T1000 (cell line): ENCODE measurements at regions not wholly inside any gene's neighbourhood (a gene's known extent, or its start where the extent isn't known, plus 50 kb on each side); places are given as distances from the start of the nearest gene placed in this dataset.
"Not testable (repeated sequence)": the region's sequence is repeated elsewhere in the genome, so short reads cannot be mapped to it uniquely, and the experiment has no call there.

Experiments
- DNase-seq: peaks from one replicate; lab custom pipeline; 2025; ENCODE audit warnings: mixed read lengths; lab: John Stamatoyannopoulos, UW

DNA sequence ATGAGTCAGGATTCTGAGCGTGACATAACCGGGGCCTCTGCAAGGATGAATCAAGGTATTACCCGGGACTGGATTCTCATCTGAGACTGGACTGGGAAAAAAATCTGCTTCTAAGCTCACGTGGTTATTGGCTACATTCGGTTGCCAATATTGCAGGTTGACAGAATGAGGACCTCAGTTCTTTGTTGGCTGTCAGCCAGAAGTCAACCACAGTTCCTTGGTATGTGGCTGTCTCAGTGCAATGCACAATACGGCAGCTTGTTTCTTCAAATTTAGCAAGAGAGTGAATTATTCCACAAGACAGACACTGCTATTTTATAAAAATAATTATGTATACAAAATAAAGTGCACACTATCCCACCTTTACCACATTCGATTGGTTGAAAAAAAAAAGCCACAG is 424.2 kb downstream of the KLHL4 start:
- DNase-seq = no peak

- DNase-seq = no peak
Measured at GRCh38 chrX:87961471-87961870, 443.9 kb downstream of the KLHL4 start.

GRCh38 chrX:87968118-87968517 is 450.5 kb downstream of the KLHL4 start:
- no peak for DNase-seq

DNA sequence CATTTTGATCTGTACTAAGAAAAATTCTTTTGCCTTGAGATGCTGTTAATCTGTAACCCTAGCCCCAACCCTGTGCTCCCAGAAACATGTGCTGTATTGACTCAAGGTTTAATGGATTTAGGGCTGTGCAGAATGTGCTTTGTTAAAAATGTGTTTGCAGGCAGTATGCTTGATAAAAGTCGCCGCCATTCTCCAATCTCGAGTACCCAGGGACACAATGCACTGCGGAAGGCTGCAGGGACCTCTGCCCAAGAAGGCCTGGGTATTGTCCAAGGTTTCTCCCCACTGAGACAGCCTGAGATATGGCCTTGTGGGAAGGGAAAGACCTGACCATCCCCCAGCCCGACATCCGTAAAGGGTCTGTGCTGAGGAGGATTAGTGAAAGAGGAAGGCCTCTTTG is 454.5 kb downstream of the KLHL4 start:
- DNase-seq = not testable (repeated sequence)

DNA sequence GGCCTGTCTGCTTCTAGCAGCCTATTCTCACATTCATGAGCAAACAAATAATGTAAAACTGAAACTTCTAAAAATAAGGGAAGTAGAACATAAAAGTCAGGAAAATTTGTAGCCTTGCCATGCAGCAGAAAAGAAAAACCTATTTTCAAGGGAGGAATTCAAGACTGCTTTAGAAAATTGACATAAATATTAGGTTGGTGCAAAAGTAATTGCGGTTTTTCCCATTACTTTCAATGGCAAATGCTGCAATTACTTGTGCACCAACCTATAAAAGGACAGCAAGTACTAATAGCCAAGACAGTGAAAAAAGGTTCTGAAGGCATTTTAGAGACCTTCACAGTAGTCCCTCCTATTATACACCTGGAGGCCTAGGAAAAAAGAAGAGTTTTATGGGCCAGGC is 457.8 kb downstream of the KLHL4 start:
- no peak for DNase-seq

DNA sequence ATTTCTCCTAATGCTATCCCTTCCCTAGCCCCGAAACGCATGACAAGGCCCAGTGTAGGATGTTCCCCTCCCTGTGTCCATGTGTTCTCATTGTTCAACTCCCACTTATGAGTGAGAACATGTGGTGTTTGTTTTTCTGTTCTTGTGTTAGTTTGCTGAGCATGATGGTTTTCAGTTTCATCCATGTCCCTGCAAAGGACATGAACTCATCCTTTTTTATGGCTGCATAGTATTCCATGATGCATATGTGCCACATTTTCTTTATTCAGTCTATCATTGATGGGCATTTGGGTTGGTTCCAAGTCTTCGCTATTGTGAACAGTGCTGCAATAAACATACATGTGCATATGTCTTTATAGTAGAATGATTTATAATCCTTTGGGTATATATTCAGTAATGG is 490.3 kb downstream of the KLHL4 start:
- not testable (repeated sequence) for DNase-seq

DNA sequence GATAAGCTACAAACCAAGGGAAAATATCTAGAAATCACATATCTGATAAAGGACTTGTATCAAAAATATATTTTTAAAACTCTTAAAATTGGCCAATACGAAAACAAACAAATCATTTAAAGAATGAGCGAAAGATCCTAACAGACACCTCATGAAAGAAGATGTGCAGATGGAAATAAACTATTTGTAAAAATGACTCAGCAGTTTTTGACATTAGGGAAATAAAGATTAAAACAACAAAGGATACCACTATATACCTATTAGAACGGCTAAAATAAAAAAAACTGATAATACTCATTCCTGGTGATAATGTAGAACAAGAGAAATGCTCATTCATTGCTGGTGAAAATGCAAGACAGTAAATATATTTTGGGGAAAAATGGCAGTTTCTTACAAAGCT is 506.4 kb downstream of the KLHL4 start:
- no peak for DNase-seq

DNA sequence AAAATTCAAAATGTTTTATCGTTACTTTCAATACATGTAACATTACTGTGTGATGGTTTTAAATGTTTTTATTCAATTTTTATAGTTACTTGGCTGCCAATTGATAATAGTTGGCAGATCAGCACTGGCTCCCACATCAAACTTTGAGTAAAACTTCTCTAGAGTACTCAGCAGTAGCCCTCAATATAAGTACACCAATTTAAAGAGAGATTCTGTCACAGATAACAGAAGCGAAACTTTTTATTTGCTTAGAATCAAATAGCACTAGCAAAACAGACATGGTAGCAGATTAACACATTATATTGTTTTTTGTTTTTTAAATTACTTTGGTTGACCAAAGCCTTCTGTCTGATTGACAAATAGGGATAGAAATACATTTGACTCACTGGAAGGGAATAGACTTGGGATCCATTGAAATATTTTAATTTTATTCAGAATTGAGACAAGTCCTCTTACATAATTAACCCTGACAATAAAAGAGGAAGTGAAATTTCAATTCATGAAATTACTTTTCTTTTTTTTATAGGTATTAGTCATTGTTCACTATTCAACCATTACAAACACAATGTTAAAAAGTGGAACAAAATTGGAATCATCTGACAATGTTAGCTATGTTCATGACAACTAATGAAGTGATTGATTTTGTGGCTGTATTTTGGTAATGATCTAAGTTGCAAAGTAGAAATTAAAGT is 554.9 kb downstream of the KLHL4 start:
- no peak for DNase-seq

DNA sequence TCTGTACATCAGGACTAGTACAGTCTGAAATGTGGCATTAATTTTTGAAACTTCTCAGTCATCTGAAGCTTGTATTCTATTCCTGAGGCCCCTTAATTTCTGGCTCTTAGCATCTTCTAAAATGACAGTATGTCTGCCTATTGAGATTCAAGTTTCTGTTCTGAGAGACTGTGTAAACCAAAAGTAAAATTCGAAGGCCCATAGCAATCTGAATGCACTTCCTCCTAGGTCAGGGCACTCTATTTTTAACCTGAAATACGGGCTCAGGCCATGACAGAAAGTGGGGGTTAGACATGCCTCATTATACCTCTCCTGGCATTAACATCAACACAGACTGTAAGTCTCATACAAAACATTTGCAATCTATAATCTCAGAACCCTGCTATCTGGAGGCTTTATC is 584.4 kb downstream of the KLHL4 start:
- no peak for DNase-seq

DNA sequence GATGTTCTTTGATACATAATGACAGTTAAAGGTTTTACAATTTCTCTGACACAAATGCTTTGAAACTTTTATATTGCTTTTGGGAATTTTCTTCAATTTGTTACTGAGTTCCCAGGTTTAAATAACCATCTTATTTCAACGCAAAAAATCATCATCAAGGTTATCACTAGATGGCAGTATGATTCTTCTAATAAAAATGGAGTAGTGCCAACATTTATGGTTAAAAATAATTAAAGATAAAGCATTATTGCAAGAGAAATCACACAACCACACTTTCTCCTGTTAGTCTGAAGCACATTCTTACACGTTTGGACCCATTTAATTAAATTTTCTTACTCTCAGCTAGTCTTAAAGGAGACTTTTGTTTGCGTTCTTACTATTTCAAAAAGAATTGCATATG is 611.3 kb upstream of the CPXCR1 start:
- DNase-seq = no peak

- no peak for DNase-seq
Measured at GRCh38 chrX:88136328-88136727, 610.7 kb upstream of the CPXCR1 start.

DNA sequence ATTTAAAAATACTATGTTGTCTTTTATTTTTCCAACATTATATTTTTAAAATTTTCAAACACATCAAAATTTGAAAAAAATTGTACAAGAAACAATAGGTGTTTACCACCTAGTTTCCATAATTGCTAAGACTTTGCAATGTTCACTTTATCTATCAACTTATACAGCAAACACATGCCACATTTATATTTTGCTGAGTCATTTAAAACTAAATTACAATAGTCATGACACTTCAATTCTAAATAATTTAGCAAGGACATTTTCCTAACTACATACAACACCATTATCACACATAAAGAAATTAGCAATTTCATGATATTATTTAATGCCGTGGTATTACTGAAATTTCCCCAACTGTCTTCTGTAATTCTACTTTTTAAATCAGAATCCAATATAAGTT is 600.4 kb upstream of the CPXCR1 start:
- no peak for DNase-seq

DNA sequence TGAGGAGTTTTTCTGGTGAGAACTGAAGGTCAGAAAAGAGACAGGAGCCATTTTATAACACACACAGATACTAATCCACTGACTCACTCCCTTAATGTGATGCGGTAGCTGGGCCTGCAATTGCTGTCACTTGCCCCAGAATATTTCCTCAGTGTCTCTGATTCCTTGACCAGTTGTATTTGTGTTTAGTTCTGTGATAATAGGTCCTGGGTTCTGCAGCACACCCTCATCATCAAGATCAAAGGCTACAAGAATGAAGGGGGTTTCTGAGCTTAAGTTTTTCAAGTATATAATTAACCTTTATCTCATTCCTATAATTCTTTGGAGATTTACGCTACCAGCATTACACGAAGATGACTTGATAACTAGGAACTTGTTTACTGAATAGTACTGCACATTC is 576.5 kb upstream of the CPXCR1 start:
- no peak for DNase-seq

- not testable (repeated sequence) for DNase-seq
Measured at GRCh38 chrX:88173932-88174440, 573.0 kb upstream of the CPXCR1 start.

DNA sequence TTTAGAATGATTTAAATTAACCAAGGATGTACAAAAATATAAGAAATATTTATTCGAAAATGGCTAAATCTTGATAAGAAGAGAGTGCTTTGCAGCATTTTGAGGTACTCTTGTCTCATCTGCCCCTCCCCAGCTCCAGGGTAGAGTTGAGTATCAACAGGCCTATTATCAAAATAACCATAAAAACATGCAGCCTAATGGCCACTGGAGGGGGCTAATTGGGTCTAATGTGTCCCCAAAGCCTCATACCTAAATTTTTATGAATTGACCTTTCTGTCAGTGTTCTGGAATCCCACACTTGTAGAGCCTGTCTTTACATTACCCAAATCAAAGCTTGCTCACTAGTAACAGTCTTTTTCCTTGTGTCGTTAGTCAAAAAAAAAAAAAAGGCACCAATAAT is 544.9 kb upstream of the CPXCR1 start:
- no peak for DNase-seq

DNA sequence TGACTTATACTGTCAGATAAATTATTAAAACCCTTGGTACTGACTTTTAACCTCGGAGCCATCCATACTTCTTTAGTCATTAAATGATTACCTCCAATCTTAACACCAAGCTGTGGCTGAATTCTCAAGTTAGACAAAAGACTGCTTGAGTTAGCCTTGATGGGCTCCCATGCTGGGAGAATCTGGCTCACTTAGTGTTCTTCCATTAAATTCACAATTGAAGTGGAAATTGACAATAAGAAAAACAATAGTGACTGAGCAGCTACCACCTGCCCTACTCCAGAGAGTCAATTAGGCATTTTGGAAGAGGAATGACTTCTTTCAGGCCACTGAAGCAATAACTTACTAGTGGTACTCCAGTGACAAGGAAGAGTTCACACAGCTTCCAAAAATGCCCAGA is 503.0 kb upstream of the CPXCR1 start:
- no peak for DNase-seq

- no peak for DNase-seq
Measured at GRCh38 chrX:88284844-88285243, 462.2 kb upstream of the CPXCR1 start.

GRCh38 chrX:88313972-88314371 is 433.1 kb upstream of the CPXCR1 start:
- DNase-seq = not testable (repeated sequence)

DNA sequence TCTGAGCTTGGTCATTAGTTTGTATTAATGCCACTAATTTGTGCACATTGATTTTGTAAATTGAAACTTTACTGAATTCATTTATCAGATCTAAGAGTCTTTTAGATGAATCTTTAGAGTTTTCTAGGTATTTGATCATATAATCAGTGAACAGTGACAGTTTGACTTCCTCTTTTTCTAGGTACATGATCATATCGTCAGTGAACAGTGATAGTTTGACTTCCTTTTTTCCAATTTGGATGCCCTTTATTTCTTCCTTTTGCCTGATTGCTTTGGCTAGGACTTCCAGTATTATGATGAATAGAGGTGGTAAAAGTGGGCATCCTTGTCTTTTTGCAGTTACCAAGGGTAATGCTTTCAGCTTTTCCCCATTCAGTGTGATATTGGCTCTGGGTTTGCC is 421.4 kb upstream of the CPXCR1 start:
- DNase-seq = no peak

DNA sequence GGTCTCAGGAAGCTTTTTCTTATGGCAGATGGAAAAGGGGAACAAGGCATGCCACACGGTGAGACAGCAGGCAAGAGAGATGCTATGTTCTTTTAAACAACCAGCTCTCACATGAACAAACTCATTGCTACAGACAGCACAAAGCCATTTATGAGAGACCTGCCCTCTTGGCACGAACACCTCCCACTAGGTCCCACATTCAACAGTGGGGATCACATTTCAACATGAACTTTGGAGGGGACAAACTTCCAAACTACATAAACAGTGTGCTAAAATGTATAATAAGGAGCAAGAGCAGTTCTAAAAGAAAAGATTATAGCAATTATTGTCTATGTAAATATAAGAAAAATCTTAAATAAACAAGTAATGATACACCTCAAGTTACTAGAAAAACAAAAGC is 391.8 kb upstream of the CPXCR1 start:
- no peak for DNase-seq

- no peak for DNase-seq
Measured at GRCh38 chrX:88366314-88366713, 380.7 kb upstream of the CPXCR1 start.

DNA sequence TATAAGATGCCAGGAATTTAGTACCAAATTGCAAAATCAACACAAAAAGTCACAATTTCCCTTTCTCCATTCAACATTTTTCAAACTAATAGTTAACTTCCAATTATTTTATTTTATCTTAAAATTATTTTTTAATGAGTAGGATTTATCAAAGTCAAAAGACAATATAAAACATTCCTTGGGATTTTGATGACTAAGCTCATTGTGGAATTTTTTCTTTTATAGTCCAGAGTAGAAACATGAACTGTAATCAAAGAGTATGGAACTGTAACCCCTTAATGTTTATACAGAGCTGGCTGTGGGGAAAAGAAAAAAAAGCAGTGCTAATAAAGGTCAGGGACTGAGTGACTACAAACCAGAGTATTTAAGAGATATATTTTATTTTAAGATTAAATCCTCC is 368.6 kb upstream of the CPXCR1 start:
- no peak for DNase-seq

GRCh38 chrX:88397551-88397950 is 349.5 kb upstream of the CPXCR1 start:
- DNase-seq = no peak

DNA sequence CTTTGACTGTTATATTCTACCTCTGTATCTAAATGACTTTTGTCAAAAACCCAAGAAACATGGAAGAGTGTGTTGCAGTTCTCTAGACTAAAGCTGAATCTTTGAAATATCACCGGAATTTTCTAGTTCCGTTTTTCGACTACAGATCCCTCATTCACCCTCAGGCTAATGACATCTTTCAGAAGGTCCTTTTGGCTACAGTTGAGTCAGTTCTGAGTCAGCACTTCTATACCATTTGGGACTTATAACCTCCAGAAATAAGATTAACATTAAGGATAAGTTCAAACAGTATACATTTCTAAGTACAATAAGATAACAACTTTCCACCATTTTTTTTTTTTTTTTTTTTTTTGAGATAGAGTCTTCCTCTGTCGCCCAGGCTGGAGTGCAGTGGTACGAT is 331.0 kb upstream of the CPXCR1 start:
- DNase-seq = no peak
